ENCODE measurements at regions not wholly inside any gene's neighbourhood (a gene's known extent, or its start where the extent isn't known, plus 50 kb on each side); places are given as distances from the start of the nearest gene placed in this dataset.
"Not testable (repeated sequence)": the region's sequence is repeated elsewhere in the genome, so short reads cannot be mapped to it uniquely, and the experiment has no call there.

GRCh38 chr14:106309423-106309822 is 783.0 kb downstream of the TMEM121 start:
- DNase-seq = no peak

GRCh38 chr14:106315436-106315835 is 789.1 kb downstream of the TMEM121 start:
- DNase-seq = no peak

DNA sequence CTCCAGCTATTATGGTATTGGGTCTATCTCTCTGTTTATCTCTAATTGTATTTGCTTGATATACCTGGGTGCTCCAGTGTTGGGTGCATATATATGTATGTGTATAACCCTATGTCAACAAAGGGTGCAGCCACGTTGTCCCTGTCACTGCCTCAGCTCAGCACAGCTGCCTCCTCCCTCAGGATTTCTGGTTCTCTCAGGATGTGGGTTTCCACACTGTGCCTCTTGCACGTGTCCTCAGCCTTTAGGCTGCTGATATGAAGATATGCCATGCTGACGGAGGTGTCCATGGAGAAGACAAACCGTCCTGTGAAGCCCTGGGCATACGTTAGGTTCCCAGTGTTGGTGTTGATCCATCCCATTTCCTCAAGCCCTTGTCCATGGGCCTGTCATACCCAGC is 791.2 kb downstream of the TMEM121 start:
- no peak for DNase-seq

DNA sequence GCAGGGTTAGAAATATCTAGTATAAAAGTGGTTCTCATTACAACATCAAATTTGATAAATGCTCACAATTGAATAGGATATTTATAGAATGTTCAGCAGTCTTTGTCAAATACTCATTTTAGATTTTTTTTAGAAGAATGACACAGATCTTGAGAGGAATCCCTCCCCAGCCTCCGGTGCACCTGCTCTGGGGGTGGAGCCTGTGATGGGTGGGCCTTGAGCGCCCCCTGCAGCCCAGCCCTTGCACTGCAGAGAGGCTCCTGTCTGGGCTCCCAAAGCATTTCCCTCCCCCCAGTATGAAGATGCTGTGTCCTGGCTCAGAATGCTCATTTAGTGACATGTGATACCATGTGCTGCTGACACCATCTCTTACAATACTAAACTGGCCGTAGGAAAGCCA is 792.3 kb downstream of the TMEM121 start:
- peak; percentile 30 for DNase-seq

DNA sequence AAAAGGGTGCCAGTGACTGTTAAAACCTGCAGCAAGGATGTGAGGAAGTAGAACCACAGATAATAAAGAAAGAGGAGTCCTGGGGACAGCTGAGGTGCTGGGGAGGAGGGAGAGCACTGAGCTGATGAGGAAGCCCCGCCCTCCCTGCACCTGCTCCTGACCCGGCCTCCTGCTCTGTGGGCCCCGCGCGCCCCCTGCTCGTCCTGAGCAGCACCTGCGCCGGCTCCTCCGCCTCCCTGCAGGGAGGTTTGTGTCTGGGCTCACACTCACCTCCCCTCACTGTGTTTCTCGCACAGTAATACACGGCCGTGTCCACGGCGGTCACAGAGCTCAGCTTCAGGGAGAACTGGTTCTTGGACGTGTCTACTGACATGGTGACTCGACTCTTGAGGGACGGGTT is 797.6 kb downstream of the TMEM121 start:
- not testable (repeated sequence) for DNase-seq

DNA sequence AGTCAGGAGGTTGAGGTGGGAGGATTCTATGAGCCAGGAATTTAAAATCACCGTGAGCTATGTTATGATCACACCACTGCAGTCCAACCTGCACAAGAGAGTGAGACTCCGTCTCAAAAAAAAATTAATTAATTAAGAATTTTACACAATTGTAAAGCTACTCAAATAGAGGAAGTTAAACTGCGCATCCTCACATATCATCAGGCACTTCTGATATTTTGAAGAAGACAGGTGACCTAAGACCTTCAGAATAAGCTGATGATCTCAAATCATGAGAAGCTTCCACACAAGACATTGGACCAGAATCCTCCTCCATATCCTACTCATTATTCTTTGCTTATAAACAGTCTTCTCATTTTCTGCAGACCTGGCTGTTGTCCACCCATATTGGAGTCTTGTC is 800.9 kb downstream of the TMEM121 start:
- DNase-seq = no peak

GRCh38 chr14:106327702-106328353 is 801.4 kb downstream of the TMEM121 start:
- DNase-seq = not testable (repeated sequence)

DNA sequence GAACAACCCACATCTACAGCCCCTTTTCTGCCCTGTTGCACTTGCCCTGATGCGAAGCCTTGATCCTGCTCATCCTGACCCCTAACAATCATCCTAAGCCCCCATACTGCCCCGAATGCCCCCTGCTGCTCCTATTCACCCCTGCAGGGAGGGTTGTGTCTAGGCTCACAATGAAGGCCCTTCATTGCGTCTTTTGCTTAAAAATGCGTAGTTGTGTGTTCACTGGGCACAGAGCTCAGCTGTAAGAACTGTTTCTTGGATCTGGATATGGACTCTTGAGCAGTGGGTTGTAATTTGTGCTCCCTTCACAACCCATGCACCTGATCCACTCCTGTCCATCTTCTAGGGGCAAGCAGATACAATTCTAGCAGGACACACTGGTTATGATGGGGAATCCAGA is 802.9 kb downstream of the TMEM121 start:
- DNase-seq = not testable (repeated sequence)

GRCh38 chr14:106329987-106330774 is 803.8 kb downstream of the TMEM121 start:
- not testable (repeated sequence) for DNase-seq

- not testable (repeated sequence) for DNase-seq
These were observed 808.2 kb downstream of the TMEM121 start for GRCh38 chr14:106334428-106335109.

GRCh38 chr14:106335110-106335429 is 808.7 kb downstream of the TMEM121 start:
- DNase-seq = not testable (repeated sequence)

DNA sequence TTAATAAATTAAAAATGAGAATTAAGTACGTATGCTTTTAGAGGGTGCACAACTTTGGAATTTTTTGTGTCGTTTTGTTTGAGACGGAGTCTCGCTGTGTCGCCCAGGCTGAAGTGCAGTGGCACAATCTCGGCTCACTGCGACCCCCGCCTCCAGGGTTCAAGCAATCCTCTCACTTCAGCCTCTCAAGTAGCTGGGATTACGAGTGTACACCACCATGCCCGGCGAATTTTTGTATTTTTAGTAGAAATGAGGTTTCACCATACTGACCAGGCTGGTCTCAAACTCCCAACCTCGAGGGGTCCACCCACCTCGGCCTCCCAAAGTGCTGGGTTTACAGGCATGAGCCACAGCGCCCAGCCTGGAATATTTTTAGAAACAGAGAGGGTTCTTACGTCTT is 812.4 kb downstream of the TMEM121 start:
- not testable (repeated sequence) for DNase-seq

DNA sequence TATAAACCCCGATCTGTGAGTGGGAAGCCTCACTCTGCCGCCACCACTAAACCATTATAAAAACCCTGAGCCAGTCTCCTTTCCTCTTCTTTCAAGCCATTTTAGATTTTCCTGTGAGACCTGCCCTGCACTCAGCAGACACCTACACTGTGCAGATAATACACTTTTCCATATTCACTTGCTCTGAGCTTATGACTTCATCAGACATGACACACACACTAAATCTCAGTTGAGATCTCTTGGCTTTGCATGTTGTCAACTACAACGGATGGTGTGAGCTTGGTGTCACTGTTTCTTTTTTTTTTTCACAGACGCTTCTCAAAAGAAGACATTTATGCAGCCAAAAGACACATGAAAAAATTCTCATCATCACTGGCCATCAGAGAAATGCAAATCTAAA is 814.3 kb downstream of the TMEM121 start:
- not testable (repeated sequence) for DNase-seq

DNA sequence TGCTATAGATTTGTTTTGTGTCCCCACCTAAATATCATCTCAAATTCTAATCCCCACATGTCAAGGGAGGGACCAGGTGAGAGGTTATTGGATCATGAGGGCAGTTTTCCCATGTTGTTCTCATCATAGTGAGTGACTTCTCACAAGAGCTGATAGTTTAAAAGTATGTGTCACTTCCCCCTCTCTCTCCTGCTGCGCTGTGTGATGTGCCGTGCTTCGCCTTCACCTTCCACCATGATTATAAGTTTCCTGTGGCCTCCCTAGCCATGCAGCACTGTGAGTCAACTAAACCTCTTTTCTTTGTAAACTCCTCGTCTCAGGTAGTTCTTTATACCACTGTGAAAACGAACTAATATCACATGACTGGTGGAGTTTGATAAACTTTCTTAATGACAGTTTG is 814.8 kb downstream of the TMEM121 start:
- not testable (repeated sequence) for DNase-seq

DNA sequence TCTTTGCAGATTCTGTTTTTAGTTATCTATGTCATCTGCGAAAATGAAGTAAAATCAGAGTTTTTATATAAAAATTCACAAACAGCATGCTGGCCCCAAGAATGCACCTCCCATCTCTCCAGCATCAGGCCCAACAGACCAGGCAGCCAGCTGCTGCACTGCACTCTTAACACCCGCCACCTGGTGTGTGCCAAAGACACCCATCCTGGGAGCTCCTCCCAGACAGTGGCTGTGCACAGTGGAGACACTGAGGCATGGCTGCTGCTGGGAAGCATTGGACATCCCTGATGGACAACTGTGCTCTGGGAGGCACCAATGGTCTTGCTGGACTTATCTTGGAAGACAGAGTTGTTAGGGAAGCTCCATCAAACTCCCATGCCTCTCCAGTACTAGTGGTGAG is 817.2 kb downstream of the TMEM121 start:
- DNase-seq = no peak

GRCh38 chr14:106344065-106344614 is 817.8 kb downstream of the TMEM121 start:
- not testable (repeated sequence) for DNase-seq

DNA sequence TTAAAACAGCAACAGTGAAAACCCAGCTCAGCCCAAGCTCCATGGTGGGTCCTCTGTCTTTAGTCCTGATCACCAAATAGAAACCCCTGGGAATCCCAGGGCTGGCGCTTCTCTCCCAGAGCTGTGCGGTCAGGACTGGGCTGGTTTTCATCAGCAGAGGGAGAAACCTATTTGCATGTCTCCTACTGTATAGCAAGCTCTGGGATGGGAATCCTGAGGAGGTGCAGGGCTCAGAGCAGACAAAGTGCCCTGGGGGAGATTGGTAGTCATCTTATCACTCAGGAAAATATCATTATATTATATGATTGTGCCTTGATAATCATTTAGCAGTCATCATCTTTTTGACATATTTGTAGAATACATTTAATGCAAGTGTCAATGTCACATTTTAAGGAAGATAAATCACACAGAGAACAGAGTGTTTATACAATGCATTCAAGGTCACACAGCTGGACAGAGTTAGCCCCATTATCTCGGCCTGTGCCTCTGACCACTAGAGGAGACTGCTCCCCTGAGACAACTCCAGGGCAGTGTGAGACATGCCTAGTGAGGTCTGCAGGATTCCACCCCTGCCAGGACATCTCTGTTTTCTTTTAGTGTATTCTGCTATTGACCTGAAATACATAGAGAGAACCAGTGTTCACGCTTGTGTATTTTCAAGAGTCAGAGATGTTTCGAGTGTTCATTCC is 818.6 kb downstream of the TMEM121 start:
- not testable (repeated sequence) for DNase-seq

DNA sequence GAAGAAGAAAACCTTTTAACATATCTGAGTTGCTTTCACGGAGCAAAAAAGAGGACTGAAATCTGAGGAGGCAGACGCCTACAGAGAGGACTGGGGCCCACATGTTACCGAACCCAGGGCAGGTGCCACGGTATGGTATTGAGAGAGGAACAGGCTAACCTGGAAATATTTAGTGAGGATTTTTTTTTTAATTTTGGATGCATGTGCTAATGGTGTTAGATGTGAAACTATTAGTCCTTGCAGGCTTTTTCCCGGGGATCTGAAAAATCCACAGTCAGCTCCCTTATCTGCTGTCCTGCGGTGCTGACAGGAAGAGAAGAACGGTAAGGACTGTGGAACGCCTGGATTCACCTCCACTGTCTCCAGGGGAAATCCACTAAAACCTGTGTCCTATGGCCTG is 819.7 kb downstream of the TMEM121 start:
- DNase-seq = no peak

DNA sequence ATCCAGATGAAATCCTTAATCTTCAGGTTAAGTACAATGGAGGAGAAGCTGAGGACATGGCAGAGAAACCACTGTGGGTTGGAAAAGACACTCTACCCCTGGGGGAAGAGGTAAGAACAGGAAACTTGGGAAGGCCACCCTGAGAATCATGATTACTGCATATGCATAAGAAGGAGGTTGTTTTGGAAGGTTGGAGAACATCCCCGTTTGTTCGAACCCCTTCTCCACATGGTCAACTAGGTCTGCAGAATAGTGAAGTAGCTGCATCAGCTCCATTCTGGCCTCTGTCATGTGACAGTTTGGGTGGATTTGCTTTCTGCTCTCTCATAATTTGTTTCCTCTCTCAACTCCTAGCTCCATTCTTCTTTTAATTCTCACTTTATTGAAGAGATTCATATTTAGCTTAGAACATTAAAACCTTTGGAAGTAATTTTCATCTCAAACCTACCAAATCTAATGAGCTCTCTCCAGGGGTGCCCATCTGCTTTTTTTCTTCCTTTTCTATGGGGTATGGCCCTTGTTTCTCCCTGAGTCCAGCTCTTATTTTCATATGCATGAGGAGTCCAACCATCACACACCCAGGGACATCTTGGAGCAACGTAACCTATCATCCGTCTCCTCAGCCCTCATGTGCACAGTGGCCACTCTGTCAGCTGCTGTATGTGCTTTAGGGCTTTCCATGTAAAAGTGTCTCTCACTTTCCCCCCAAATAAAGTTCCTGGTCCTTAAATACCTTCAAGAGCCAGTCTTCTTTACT is 820.3 kb downstream of the TMEM121 start:
- DNase-seq = no peak

- DNase-seq = no peak
These were observed 821.0 kb downstream of the TMEM121 start for GRCh38 chr14:106347291-106347778.

GRCh38 chr14:106347890-106348755 is 821.7 kb downstream of the TMEM121 start:
- DNase-seq = no peak
